ENCODE measurements at regions not wholly inside any gene's neighbourhood (a gene's known extent, or its start where the extent isn't known, plus 50 kb on each side); places are given as distances from the start of the nearest gene placed in this dataset.

GRCh38 chr6:44598679-44599078, 211.2 kb downstream of the CDC5L start:
- CTCF ChIA-PET, result interaction anchor here (2.8 kb wide), 1 partner anchor 123 kb away, joined by 10 read pairs; no protein-coding TSS in a partner anchor
- H3K79me2 ChIP-seq (ENCODE audit: insufficient read depth), result no peaks in the 10 kb centered on the region
- WGBS (ENCODE audit: low lambda C conversion rate), result 53% methylated on average over 5 of the region's 5 CpGs
- H2AFZ ChIP-seq (ENCODE audit: low read depth), result no peak overlapping the region
- H3K4me2 ChIP-seq, result no peak overlapping the region
- no peak for DNase-seq
- H3K9me2 ChIP-seq, result no peaks in the 10 kb centered on the region
- peaks cover 9% of the 10 kb centered on the region; the same call in 1 of the 2 replicates for H3K27me3 ChIP-seq (ENCODE audit: insufficient read depth)
- no peaks in the 10 kb centered on the region for H4K20me1 ChIP-seq (ENCODE audit: insufficient read depth)
- H3K4me1 ChIP-seq (ENCODE audit: control insufficient read depth in 1 of 2, insufficient read depth in 2 of 2, low read depth in 1 of 2, low read length in 1 of 2), result no peaks in the 10 kb centered on the region; a peak in 1 of 4 replicates
- no peak overlapping the region for H3K4me3 ChIP-seq (ENCODE audit: low read depth in 2 of 2, low read length in 1 of 2)
- POLR2A ChIA-PET, result no interaction called here
- no peaks in the 10 kb centered on the region for H3K36me3 ChIP-seq (replicated peaks in 1 of 2; ENCODE audit: control insufficient read depth in 1 of 2, insufficient read depth in 2 of 2, low read length in 1 of 2)
- no peak overlapping the region for H3K27ac ChIP-seq (ENCODE audit: low read depth in 2 of 2, low read length in 1 of 2)
- no peak for TF ChIP-seq POLR2AphosphoS5 (IDR thresholded peaks at IDR 0.05; ENCODE audit: low read depth, low read length)
- no peak for TF ChIP-seq USF1 (IDR thresholded peaks at IDR 0.05; ENCODE audit: borderline replicate concordance, low read depth)
- no peak for TF ChIP-seq EP300 (IDR thresholded peaks at IDR 0.05; ENCODE audit: borderline replicate concordance in 1 of 2, low read depth in 1 of 2, low read length in 1 of 2)
- TF ChIP-seq EZH2phosphoT487 (IDR thresholded peaks at IDR 0.05; ENCODE audit: borderline replicate concordance, low read depth), result no peak
- no peak for TF ChIP-seq RXRA (IDR thresholded peaks at IDR 0.05; ENCODE audit: borderline replicate concordance, low read depth)
- TF ChIP-seq TCF12 (IDR thresholded peaks at IDR 0.05), result no peak
- no peaks in the 10 kb centered on the region for H3F3A ChIP-seq (replicated peaks; ENCODE audit: insufficient read depth)
- no peaks in the 10 kb centered on the region for H3K9me3 ChIP-seq
- H3K9ac ChIP-seq, result no peak overlapping the region

GRCh38 chr6:44599672-44600071, 212.2 kb downstream of the CDC5L start:
- Histone ChIP-seq H4K20me1 (ENCODE audit: insufficient read depth) (no peaks in the 10 kb centered on the region), H3K79me2 (ENCODE audit: insufficient read depth) (no peaks in the 10 kb centered on the region), H3K9me3 (no peaks in the 10 kb centered on the region), H3K9me2 (no peaks in the 10 kb centered on the region), H3F3A (replicated peaks; ENCODE audit: insufficient read depth) (no peaks in the 10 kb centered on the region), H2AFZ (ENCODE audit: low read depth) (no peak overlapping the region), H3K4me2 (no peak overlapping the region), H3K9ac (no peak overlapping the region), H3K36me3 (replicated peaks in 1 of 2; ENCODE audit: control insufficient read depth in 1 of 2, insufficient read depth in 2 of 2, low read length in 1 of 2) (no peaks in the 10 kb centered on the region), H3K27ac (ENCODE audit: low read depth in 2 of 2, low read length in 1 of 2) (no peak overlapping the region), H3K4me1 (ENCODE audit: control insufficient read depth in 1 of 2, insufficient read depth in 2 of 2, low read depth in 1 of 2, low read length in 1 of 2) (no peaks in the 10 kb centered on the region; a peak in 1 of 4 replicates), H3K4me3 (ENCODE audit: low read depth in 2 of 2, low read length in 1 of 2) (no peak overlapping the region), H3K27me3 (ENCODE audit: insufficient read depth) (peaks cover 8% of the 10 kb centered on the region; the same call in 1 of the 2 replicates)
- WGBS (ENCODE audit: low lambda C conversion rate), result 3% methylated on average over 3 of the region's 3 CpGs
- DNase-seq, result no peak
- CTCF ChIA-PET, result interaction anchor here (2.8 kb wide), 1 partner anchor 124 kb away, joined by 10 read pairs; no protein-coding TSS in a partner anchor
- POLR2A ChIA-PET, result no interaction called here
- TF ChIP-seq FOSL2 (IDR thresholded peaks at IDR 0.05; ENCODE audit: borderline replicate concordance, low read depth) (no peak), GATA2 (CRISPR knock-in tag; IDR thresholded peaks at IDR 0.05) (no peak), ELF1 (IDR thresholded peaks at IDR 0.05) (no peak), TCF12 (IDR thresholded peaks at IDR 0.05) (no peak), MEF2A (IDR thresholded peaks at IDR 0.05; ENCODE audit: borderline replicate concordance, low read depth) (no peak), USF2 (IDR thresholded peaks at IDR 0.05; ENCODE audit: borderline replicate concordance, low read depth, low read length) (no peak), SMC3 (IDR thresholded peaks at IDR 0.05; ENCODE audit: low read depth, low read length) (no peak), SIN3A (IDR thresholded peaks at IDR 0.05; ENCODE audit: borderline replicate concordance, low read depth, low read length) (no peak), RXRA (IDR thresholded peaks at IDR 0.05; ENCODE audit: borderline replicate concordance, low read depth) (no peak)

All from SK-N-SH (cell line).